Activated CD8-positive, alpha-beta T cell treated with anti-CD3 and anti-CD28 coated beads for 36 hours (primary cell): ENCODE measurements at regions not wholly inside any gene's neighbourhood (a gene's known extent, or its start where the extent isn't known, plus 50 kb on each side); places are given as distances from the start of the nearest gene placed in this dataset.

Source experiments
- ATAC-seq: fragments of 200-7000 bp; cut with Tn5 transposase; one replicate; pipeline ENCODE4 v1.10.0; 2021; ENCODE audit warnings: mild to moderate bottlenecking, moderate library complexity
- CTCF ChIA-PET: fragments of 350-600 bp; sonication (Branson Sonifier 250); formaldehyde crosslinking; loops from one replicate; lab custom pipeline; 2021; ENCODE audit warnings: antibody characterized with exemption; lab: Charles Lee
- POLR2A ChIA-PET: fragments of 350-600 bp; sonication (Branson Sonifier 250); formaldehyde crosslinking; loops from one replicate; lab custom pipeline; 2021; ENCODE audit warnings: antibody characterized with exemption; lab: Charles Lee
- DNase-seq: peaks from one replicate; pipeline ENCODE4 v3.0.0-alpha.2; 2020
- H3K27ac Mint-ChIP-seq: one replicate; pipeline ENCODE4 v1.8.0; 2021; ENCODE audit warnings: mild to moderate bottlenecking, mixed read lengths
- H3K27me3 Mint-ChIP-seq: one replicate; pipeline ENCODE4 v1.8.0; 2021; ENCODE audit warnings: mixed read lengths
- H3K36me3 Mint-ChIP-seq: one replicate; pipeline ENCODE4 v1.8.0; 2021; ENCODE audit warnings: low read depth, mixed read lengths
- H3K4me1 Mint-ChIP-seq: one replicate; pipeline ENCODE4 v1.8.0; 2021; ENCODE audit warnings: low read depth, mixed read lengths
- H3K4me3 Mint-ChIP-seq: one replicate; pipeline ENCODE4 v1.8.0; 2021; ENCODE audit warnings: mild to moderate bottlenecking, moderate library complexity, mixed read lengths
- H3K9me3 Mint-ChIP-seq: one replicate; pipeline ENCODE4 v1.8.0; 2021; ENCODE audit warnings: mixed read lengths
- CTCF ChIP-seq: fragments of 200-600 bp; IDR thresholded peaks from one replicate; pipeline ENCODE4 v1.8.0; 2022; ENCODE audit warnings: antibody characterized with exemption, mild to moderate bottlenecking
- intact Hi-C: fragments of 100-400 bp; cut with micrococcal nuclease; formaldehyde crosslinking; loops from one replicate; pipeline ENCODE4 v1.10.0; 2022

- Mint-ChIP-seq H3K27ac (peak overlapping the region; percentile 96), H3K4me1 (peaks cover 72% of the 10 kb centered on the region), H3K36me3 (peaks cover 12% of the 10 kb centered on the region), H3K9me3 (peaks cover 6% of the 10 kb centered on the region), H3K27me3 (no peaks in the 10 kb centered on the region), H3K4me3 (peak overlapping the region; percentile 68)
- peak; percentile 79 for ATAC-seq
- intact Hi-C loops: loop anchor here (1.0 to 5.0 kb wide), 2 partner anchors 19 to 87 kb away; partner anchors contain the start of gene STK17B
- TF ChIP-seq CTCF: no peak
- POLR2A ChIA-PET: interaction anchor here (0.5 to 12.9 kb wide), 27 partner anchors 8 to 125 kb away, joined by 3 to 158 read pairs (median 6); partner anchors contain the start of gene STK17B
- DNase-seq: peak; percentile 75
- CTCF ChIA-PET: interaction anchor here (0.6 to 4.7 kb wide), 20 partner anchors 8 to 182 kb away, joined by 3 to 31 read pairs (median 4); partner anchors contain the start of gene STK17B
Observed at GRCh38 chr2:196259507-196260481, 88.4 kb upstream of the STK17B start.

DNA sequence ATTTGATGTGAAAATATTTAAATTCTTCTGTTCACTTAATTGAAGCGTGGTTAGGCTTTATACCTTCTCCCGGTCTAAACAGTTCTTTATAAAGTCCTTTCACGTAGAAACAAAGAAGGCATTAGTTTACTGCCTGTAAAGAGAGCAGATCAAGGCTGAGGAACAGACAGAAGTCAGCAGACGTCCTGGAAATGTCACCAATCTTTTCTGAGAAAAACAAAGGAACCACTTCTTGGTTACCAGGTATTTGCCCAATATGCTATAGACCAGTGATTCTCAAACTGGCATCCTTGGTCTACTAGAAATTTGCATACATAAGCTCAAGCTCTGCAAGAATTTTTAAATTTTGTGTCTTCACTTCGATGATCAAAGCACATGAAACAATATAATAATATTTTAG, 89.2 kb upstream of the STK17B start:
- peak overlapping the region; percentile 96 for H3K27ac Mint-ChIP-seq
- ATAC-seq (peak; percentile 57), DNase-seq (no peak)
- H3K36me3 Mint-ChIP-seq: peaks cover 12% of the 10 kb centered on the region
- H3K9me3 Mint-ChIP-seq: peaks cover 6% of the 10 kb centered on the region
- peaks cover 78% of the 10 kb centered on the region for H3K4me1 Mint-ChIP-seq
- CTCF ChIA-PET: interaction anchor here (1.0 to 4.7 kb wide), 15 partner anchors 8 to 183 kb away, joined by 3 to 31 read pairs (median 4); no protein-coding TSS in a partner anchor
- intact Hi-C loops: loop anchor here (1.0 to 5.0 kb wide), 2 partner anchors 20 to 88 kb away; partner anchors contain the start of gene STK17B
- POLR2A ChIA-PET: interaction anchor here (0.7 to 12.9 kb wide), 23 partner anchors 9 to 126 kb away, joined by 3 to 158 read pairs (median 8); partner anchors contain the start of gene STK17B
- TF ChIP-seq CTCF: no peak
- H3K27me3 Mint-ChIP-seq: no peaks in the 10 kb centered on the region
- H3K4me3 Mint-ChIP-seq: peak overlapping the region; percentile 68

- POLR2A ChIA-PET: interaction anchor here (0.6 to 12.9 kb wide), 6 partner anchors 19 to 97 kb away, joined by 3 to 158 read pairs (median 50); partner anchors contain the start of gene STK17B
- peaks cover 80% of the 10 kb centered on the region for H3K4me1 Mint-ChIP-seq
- peak overlapping the region; percentile 90 for H3K27ac Mint-ChIP-seq
- no peak for ATAC-seq
- no peak for TF ChIP-seq CTCF
- peak overlapping the region; percentile 67 for H3K4me3 Mint-ChIP-seq
- no peak for DNase-seq
- H3K9me3 Mint-ChIP-seq: no peaks in the 10 kb centered on the region
- CTCF ChIA-PET: interaction anchor here (0.6 to 4.7 kb wide), 2 partner anchors 13 to 86 kb away, joined by 3 to 31 read pairs; no protein-coding TSS in a partner anchor
- H3K36me3 Mint-ChIP-seq: peaks cover 10% of the 10 kb centered on the region
- intact Hi-C loops: loop anchor here (5.0 kb wide), 1 partner anchor 90 kb away; the partner anchor contains the start of gene STK17B
- H3K27me3 Mint-ChIP-seq: no peaks in the 10 kb centered on the region
Observed at GRCh38 chr2:196262606-196263005, 91.2 kb upstream of the STK17B start.

- intact Hi-C loops: loop anchor here (5.0 kb wide), 1 partner anchor 91 kb away; the partner anchor contains the start of gene STK17B
- ATAC-seq (peak; percentile 60), DNase-seq (peak; percentile 62)
- ChIA-PET POLR2A (interaction anchor here (0.6 to 12.9 kb wide), 6 partner anchors 20 to 98 kb away, joined by 3 to 158 read pairs (median 50); partner anchors contain the start of gene STK17B), CTCF (interaction anchor here (0.6 to 4.7 kb wide), 2 partner anchors 13 to 87 kb away, joined by 3 to 31 read pairs; no protein-coding TSS in a partner anchor)
- no peak for TF ChIP-seq CTCF
- Mint-ChIP-seq H3K27me3 (no peaks in the 10 kb centered on the region), H3K4me1 (peaks cover 79% of the 10 kb centered on the region), H3K27ac (peak overlapping the region; percentile 90), H3K36me3 (peaks cover 10% of the 10 kb centered on the region), H3K9me3 (no peaks in the 10 kb centered on the region), H3K4me3 (peak overlapping the region; percentile 67)
Observed at GRCh38 chr2:196263181-196263747, 91.9 kb upstream of the STK17B start.
